ENCODE measurements at regions not wholly inside any gene's neighbourhood (a gene's known extent, or its start where the extent isn't known, plus 50 kb on each side); places are given as distances from the start of the nearest gene placed in this dataset.

- TF ChIP-seq, protein P1, sequence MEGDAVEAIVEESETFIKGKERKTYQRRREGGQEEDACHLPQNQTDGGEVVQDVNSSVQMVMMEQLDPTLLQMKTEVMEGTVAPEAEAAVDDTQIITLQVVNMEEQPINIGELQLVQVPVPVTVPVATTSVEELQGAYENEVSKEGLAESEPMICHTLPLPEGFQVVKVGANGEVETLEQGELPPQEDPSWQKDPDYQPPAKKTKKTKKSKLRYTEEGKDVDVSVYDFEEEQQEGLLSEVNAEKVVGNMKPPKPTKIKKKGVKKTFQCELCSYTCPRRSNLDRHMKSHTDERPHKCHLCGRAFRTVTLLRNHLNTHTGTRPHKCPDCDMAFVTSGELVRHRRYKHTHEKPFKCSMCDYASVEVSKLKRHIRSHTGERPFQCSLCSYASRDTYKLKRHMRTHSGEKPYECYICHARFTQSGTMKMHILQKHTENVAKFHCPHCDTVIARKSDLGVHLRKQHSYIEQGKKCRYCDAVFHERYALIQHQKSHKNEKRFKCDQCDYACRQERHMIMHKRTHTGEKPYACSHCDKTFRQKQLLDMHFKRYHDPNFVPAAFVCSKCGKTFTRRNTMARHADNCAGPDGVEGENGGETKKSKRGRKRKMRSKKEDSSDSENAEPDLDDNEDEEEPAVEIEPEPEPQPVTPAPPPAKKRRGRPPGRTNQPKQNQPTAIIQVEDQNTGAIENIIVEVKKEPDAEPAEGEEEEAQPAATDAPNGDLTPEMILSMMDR (IDR thresholded peaks at IDR 0.05 in 2 of 3, conservative IDR thresholded peaks at IDR 0.05 in 1 of 3; ENCODE audit: borderline replicate concordance in 1 of 3, insufficient read depth in 1 of 3, low read depth in 2 of 3, low read length in 2 of 3) = no peak
- TF ChIP-seq ZNF274 (IDR thresholded peaks at IDR 0.05; ENCODE audit: low read depth, low read length) = no peak
- TF ChIP-seq SIN3A (IDR thresholded peaks at IDR 0.05; ENCODE audit: low read depth) = no peak
- TF ChIP-seq EZH2 (IDR thresholded peaks at IDR 0.05) = no peak
- no peak for TF ChIP-seq RAD21 (IDR thresholded peaks at IDR 0.05; ENCODE audit: low read depth)
- TF ChIP-seq, protein P2, sequence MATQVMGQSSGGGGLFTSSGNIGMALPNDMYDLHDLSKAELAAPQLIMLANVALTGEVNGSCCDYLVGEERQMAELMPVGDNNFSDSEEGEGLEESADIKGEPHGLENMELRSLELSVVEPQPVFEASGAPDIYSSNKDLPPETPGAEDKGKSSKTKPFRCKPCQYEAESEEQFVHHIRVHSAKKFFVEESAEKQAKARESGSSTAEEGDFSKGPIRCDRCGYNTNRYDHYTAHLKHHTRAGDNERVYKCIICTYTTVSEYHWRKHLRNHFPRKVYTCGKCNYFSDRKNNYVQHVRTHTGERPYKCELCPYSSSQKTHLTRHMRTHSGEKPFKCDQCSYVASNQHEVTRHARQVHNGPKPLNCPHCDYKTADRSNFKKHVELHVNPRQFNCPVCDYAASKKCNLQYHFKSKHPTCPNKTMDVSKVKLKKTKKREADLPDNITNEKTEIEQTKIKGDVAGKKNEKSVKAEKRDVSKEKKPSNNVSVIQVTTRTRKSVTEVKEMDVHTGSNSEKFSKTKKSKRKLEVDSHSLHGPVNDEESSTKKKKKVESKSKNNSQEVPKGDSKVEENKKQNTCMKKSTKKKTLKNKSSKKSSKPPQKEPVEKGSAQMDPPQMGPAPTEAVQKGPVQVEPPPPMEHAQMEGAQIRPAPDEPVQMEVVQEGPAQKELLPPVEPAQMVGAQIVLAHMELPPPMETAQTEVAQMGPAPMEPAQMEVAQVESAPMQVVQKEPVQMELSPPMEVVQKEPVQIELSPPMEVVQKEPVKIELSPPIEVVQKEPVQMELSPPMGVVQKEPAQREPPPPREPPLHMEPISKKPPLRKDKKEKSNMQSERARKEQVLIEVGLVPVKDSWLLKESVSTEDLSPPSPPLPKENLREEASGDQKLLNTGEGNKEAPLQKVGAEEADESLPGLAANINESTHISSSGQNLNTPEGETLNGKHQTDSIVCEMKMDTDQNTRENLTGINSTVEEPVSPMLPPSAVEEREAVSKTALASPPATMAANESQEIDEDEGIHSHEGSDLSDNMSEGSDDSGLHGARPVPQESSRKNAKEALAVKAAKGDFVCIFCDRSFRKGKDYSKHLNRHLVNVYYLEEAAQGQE (IDR thresholded peaks at IDR 0.05; ENCODE audit: low read depth) = no peak
- TF ChIP-seq YY1 (IDR thresholded peaks at IDR 0.05; ENCODE audit: extremely low read depth, insufficient replicate concordance, low read depth, low read length) = no peak
Observed at GRCh38 chr5:74054139-74054538, 428.1 kb downstream of the ARHGEF28 start (continued).

- CTCF ChIA-PET = no interaction called here
- H4K20me1 ChIP-seq (ENCODE audit: insufficient read depth) = no peaks in the 10 kb centered on the region
- no peak overlapping the region for H3K4me3 ChIP-seq (replicated peaks in 1 of 2; ENCODE audit: low read depth in 1 of 2, low read length in 2 of 2)
- H3K9me3 ChIP-seq (ENCODE audit: control insufficient read depth in 1 of 2, insufficient read depth in 1 of 2, low read depth in 1 of 2, low read length in 2 of 2) = no peaks in the 10 kb centered on the region
- ATAC-seq = no peak
- H3K9me2 ChIP-seq (ENCODE audit: insufficient read depth) = no peaks in the 10 kb centered on the region
- no peak overlapping the region for H3K9ac ChIP-seq (ENCODE audit: low read length)
- H2AFZ ChIP-seq (ENCODE audit: low read depth, low read length, poor library complexity, severe bottlenecking) = no peak overlapping the region
- intact Hi-C loops (cut with micrococcal nuclease) = no loop called here
- H3K27ac ChIP-seq (ENCODE audit: low read depth, low read length) = no peak overlapping the region
- no peak for DNase-seq (ENCODE audit: low read depth, low spot score)
- H3K79me2 ChIP-seq (ENCODE audit: insufficient read depth, low read length) = no peaks in the 10 kb centered on the region
- no peak overlapping the region for H3K4me2 ChIP-seq (ENCODE audit: low read length)
- no TSS peak for BruUV-seq (replicated peaks)
- POLR2A ChIA-PET = no interaction called here
- no peaks in the 10 kb centered on the region for H3K27me3 ChIP-seq (ENCODE audit: insufficient read depth, low read length)
- H3K4me1 ChIP-seq (ENCODE audit: control insufficient read depth in 1 of 2, insufficient read depth in 2 of 2, low read length in 2 of 2) = no peaks in the 10 kb centered on the region
- TF ChIP-seq ELF1 (IDR thresholded peaks at IDR 0.05; ENCODE audit: borderline replicate concordance, low read depth) = no peak
- no peak for TF ChIP-seq EGR1 (IDR thresholded peaks at IDR 0.05; ENCODE audit: low read depth)
- H3K36me3 ChIP-seq (ENCODE audit: control insufficient read depth in 1 of 2, insufficient read depth in 2 of 2, low read length in 2 of 2) = no peaks in the 10 kb centered on the region
- RAD21 ChIA-PET (ENCODE audit: low non-redundant PET in 1 of 2, low total read pairs in 2 of 2, uncharacterized antibody in 2 of 2, unreplicated experiment in 2 of 2) = no interaction called here
Observed at GRCh38 chr5:74052441-74053221, 426.6 kb downstream of the ARHGEF28 start.
